ENCODE measurements at regions not wholly inside any gene's neighbourhood (a gene's known extent, or its start where the extent isn't known, plus 50 kb on each side); places are given as distances from the start of the nearest gene placed in this dataset.

GRCh38 chr2:187748958-187749357, 194.7 kb upstream of the TFPI start:
- TF ChIP-seq CTCF (IDR thresholded peaks at IDR 0.05; ENCODE audit: insufficient read depth, low read length, poor library complexity, severe bottlenecking), result no peak
- no peak for TF ChIP-seq EZH2phosphoT487 (conservative IDR thresholded peaks at IDR 0.05; ENCODE audit: low read length)
